Vagina (tissue), 2 donors: ENCODE measurements at regions not wholly inside any gene's neighbourhood (a gene's known extent, or its start where the extent isn't known, plus 50 kb on each side); places are given as distances from the start of the nearest gene placed in this dataset.

Experiments used
- POLR2A ChIP-seq, 2 donors: fragments of 450-650 bp; IDR thresholded peaks; one replicate each; pipeline ENCODE4 v1.6.1; 2017; ENCODE audit warnings: antibody characterized with exemption in 2 of 2, mild to moderate bottlenecking in 2 of 2, moderate library complexity in 2 of 2
- POLR2AphosphoS5 ChIP-seq, 2 donors: sonication (generic); formaldehyde crosslinking; IDR thresholded peaks; one replicate each; pipeline ENCODE4 v1.9.0; 2017; ENCODE audit warnings: antibody characterized with exemption in 2 of 2, mild to moderate bottlenecking in 2 of 2, low read depth in 1 of 2; ENCODE audit not compliant: insufficient read depth in 1 of 2
- TF ChIP-seq, protein P1 (sequence below), 3 experiments: fragments of 450-650 bp in 2 of 3; fragments of 200-600 bp in 1 of 3; sonication (generic) in 1 of 3; IDR thresholded peaks; one replicate each; pipeline ENCODE4 v1.5.1; 2017 to 2019; ENCODE audit warnings: antibody characterized with exemption in 3 of 3, mild to moderate bottlenecking in 2 of 3, moderate library complexity in 2 of 3

GRCh38 chr20:1773816-1774215 is 116.2 kb upstream of the SIRPG start:
- TF ChIP-seq, protein P1, sequence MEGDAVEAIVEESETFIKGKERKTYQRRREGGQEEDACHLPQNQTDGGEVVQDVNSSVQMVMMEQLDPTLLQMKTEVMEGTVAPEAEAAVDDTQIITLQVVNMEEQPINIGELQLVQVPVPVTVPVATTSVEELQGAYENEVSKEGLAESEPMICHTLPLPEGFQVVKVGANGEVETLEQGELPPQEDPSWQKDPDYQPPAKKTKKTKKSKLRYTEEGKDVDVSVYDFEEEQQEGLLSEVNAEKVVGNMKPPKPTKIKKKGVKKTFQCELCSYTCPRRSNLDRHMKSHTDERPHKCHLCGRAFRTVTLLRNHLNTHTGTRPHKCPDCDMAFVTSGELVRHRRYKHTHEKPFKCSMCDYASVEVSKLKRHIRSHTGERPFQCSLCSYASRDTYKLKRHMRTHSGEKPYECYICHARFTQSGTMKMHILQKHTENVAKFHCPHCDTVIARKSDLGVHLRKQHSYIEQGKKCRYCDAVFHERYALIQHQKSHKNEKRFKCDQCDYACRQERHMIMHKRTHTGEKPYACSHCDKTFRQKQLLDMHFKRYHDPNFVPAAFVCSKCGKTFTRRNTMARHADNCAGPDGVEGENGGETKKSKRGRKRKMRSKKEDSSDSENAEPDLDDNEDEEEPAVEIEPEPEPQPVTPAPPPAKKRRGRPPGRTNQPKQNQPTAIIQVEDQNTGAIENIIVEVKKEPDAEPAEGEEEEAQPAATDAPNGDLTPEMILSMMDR (IDR thresholded peaks at IDR 0.05), result no peak
- no peak for TF ChIP-seq POLR2A (IDR thresholded peaks at IDR 0.05)
- no peak for TF ChIP-seq POLR2AphosphoS5 (IDR thresholded peaks at IDR 0.05; ENCODE audit: insufficient read depth in 1 of 2, low read depth in 1 of 2)
